ENCODE measurements at regions not wholly inside any gene's neighbourhood (a gene's known extent, or its start where the extent isn't known, plus 50 kb on each side); places are given as distances from the start of the nearest gene placed in this dataset.
A peak's percentile ranks its signal among the peaks of the same experiment; 100 is the strongest.

GRCh38 chr4:154044742-154045485, 256.0 kb upstream of the SFRP2 start:
- Mint-ChIP-seq H3K9me3 (ENCODE audit: unreplicated experiment) (peaks cover 5% of the 10 kb centered on the region), H3K4me1 (ENCODE audit: insufficient read depth, unreplicated experiment) (peaks cover 11% of the 10 kb centered on the region), H3K27ac (ENCODE audit: low read depth, unreplicated experiment) (no peak overlapping the region), H3K27me3 (ENCODE audit: insufficient read depth, unreplicated experiment) (no peaks in the 10 kb centered on the region), H3K4me3 (ENCODE audit: unreplicated experiment) (no peak overlapping the region), H3K36me3 (ENCODE audit: insufficient read depth, unreplicated experiment) (no peaks in the 10 kb centered on the region)
- DNase-seq (ENCODE audit: unreplicated experiment): no peak
- no peak for TF ChIP-seq CTCF (IDR thresholded peaks at IDR 0.05; ENCODE audit: unreplicated experiment)
- ChIA-PET CTCF (interaction anchor here (0.8 kb wide), 1 partner anchor 72 kb away, joined by 5 read pairs; no protein-coding TSS in a partner anchor), POLR2A (interaction anchor here (0.7 kb wide), 1 partner anchor 561 kb away, joined by 3 read pairs; no protein-coding TSS in a partner anchor)
- intact Hi-C loops (cut with micrococcal nuclease): no loop called here
- no TSS peak for BruUV-seq (replicated peaks)

- no TSS peak for BruUV-seq (replicated peaks)
- H3K4me1 Mint-ChIP-seq (ENCODE audit: insufficient read depth, unreplicated experiment): peaks cover 3% of the 10 kb centered on the region
- no peak overlapping the region for H3K4me3 Mint-ChIP-seq (ENCODE audit: unreplicated experiment)
- H3K27me3 Mint-ChIP-seq (ENCODE audit: insufficient read depth, unreplicated experiment): no peaks in the 10 kb centered on the region
- POLR2A ChIA-PET: interaction anchor here (0.6 to 0.7 kb wide), 2 partner anchors 9 to 561 kb away, joined by 3 read pairs; no protein-coding TSS in a partner anchor
- TF ChIP-seq CTCF (IDR thresholded peaks at IDR 0.05; ENCODE audit: unreplicated experiment): no peak
- intact Hi-C loops (cut with micrococcal nuclease): no loop called here
- H3K36me3 Mint-ChIP-seq (ENCODE audit: insufficient read depth, unreplicated experiment): no peaks in the 10 kb centered on the region
- H3K9me3 Mint-ChIP-seq (ENCODE audit: unreplicated experiment): peaks cover 5% of the 10 kb centered on the region
- CTCF ChIA-PET: no interaction called here
- H3K27ac Mint-ChIP-seq (ENCODE audit: low read depth, unreplicated experiment): no peak overlapping the region
- no peak for DNase-seq (ENCODE audit: unreplicated experiment)
These were observed 255.2 kb upstream of the SFRP2 start for GRCh38 chr4:154044108-154044531.

- Mint-ChIP-seq H3K4me3 (ENCODE audit: unreplicated experiment) (no peak overlapping the region), H3K9me3 (ENCODE audit: unreplicated experiment) (no peaks in the 10 kb centered on the region), H3K4me1 (ENCODE audit: insufficient read depth, unreplicated experiment) (no peaks in the 10 kb centered on the region), H3K27me3 (ENCODE audit: insufficient read depth, unreplicated experiment) (no peaks in the 10 kb centered on the region), H3K27ac (ENCODE audit: low read depth, unreplicated experiment) (no peak overlapping the region), H3K36me3 (ENCODE audit: insufficient read depth, unreplicated experiment) (no peaks in the 10 kb centered on the region)
- ChIA-PET POLR2A (no interaction called here), CTCF (interaction anchor here (0.6 kb wide), 1 partner anchor 27 kb away, joined by 6 read pairs; no protein-coding TSS in a partner anchor)
- no peak for DNase-seq (ENCODE audit: unreplicated experiment)
- no peak for TF ChIP-seq CTCF (IDR thresholded peaks at IDR 0.05; ENCODE audit: unreplicated experiment)
- intact Hi-C loops (cut with micrococcal nuclease): no loop called here
- no TSS peak for BruUV-seq (replicated peaks)
These were observed 252.8 kb upstream of the SFRP2 start for GRCh38 chr4:154041640-154042039.

- Mint-ChIP-seq H3K36me3 (ENCODE audit: insufficient read depth, unreplicated experiment) (no peaks in the 10 kb centered on the region), H3K27ac (ENCODE audit: low read depth, unreplicated experiment) (no peak overlapping the region), H3K4me1 (ENCODE audit: insufficient read depth, unreplicated experiment) (no peaks in the 10 kb centered on the region), H3K27me3 (ENCODE audit: insufficient read depth, unreplicated experiment) (no peaks in the 10 kb centered on the region), H3K4me3 (ENCODE audit: unreplicated experiment) (no peak overlapping the region), H3K9me3 (ENCODE audit: unreplicated experiment) (no peaks in the 10 kb centered on the region)
- intact Hi-C loops (cut with micrococcal nuclease): no loop called here
- ChIA-PET POLR2A (interaction anchor here (1.2 kb wide), 2 partner anchors 10 to 566 kb away, joined by 3 to 8 read pairs; no protein-coding TSS in a partner anchor), CTCF (interaction anchor here (0.6 kb wide), 1 partner anchor 127 kb away, joined by 3 read pairs; no protein-coding TSS in a partner anchor)
- no TSS peak for BruUV-seq (replicated peaks)
- peak; percentile 48 for DNase-seq (ENCODE audit: unreplicated experiment)
- no peak for TF ChIP-seq CTCF (IDR thresholded peaks at IDR 0.05; ENCODE audit: unreplicated experiment)
These were observed 250.8 kb upstream of the SFRP2 start for GRCh38 chr4:154039435-154040343.
